Jurkat, Clone E6-1 (cell line): ENCODE measurements at regions not wholly inside any gene's neighbourhood (a gene's known extent, or its start where the extent isn't known, plus 50 kb on each side); places are given as distances from the start of the nearest gene placed in this dataset.

ENCODE experiments used
- DNase-seq: peaks from one replicate; pipeline ENCODE4 v3.0.0-alpha.2; 2011; ENCODE audit warnings: low read depth, low spot score
- H3K4me3 ChIP-seq: 2 replicates; pipeline ENCODE4 v1.5.1; 2011; ENCODE audit warnings: mild to moderate bottlenecking, low read length, control low read depth, moderate library complexity

DNA sequence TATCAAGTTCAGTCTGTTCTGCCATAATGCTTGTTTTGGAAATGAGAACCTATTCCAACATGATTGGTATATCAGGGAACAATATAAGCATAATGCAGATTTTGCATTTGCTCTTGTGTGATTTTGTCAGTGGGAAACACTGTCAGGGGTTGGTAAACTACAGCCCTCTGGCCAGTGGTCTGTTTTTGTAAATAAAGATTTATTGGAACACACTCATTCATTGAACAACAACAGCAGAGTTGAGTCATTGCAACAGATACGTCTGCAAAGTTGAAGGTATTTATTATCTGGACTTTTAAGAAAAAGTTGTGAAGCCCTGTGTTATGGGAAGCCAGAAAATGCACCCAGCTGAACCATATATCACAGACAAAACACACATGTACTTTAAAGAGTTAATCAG, 83.1 kb downstream of the MCFD2 start:
- H3K4me3 ChIP-seq = no peak overlapping the region
- DNase-seq = no peak

- DNase-seq = no peak
- H3K4me3 ChIP-seq = no peak overlapping the region
Observed at GRCh38 chr2:46831869-46832265, 83.7 kb downstream of the MCFD2 start.

- no peak for DNase-seq
- no peak overlapping the region for H3K4me3 ChIP-seq
Observed at GRCh38 chr2:46831051-46831868, 84.3 kb downstream of the MCFD2 start.

DNA sequence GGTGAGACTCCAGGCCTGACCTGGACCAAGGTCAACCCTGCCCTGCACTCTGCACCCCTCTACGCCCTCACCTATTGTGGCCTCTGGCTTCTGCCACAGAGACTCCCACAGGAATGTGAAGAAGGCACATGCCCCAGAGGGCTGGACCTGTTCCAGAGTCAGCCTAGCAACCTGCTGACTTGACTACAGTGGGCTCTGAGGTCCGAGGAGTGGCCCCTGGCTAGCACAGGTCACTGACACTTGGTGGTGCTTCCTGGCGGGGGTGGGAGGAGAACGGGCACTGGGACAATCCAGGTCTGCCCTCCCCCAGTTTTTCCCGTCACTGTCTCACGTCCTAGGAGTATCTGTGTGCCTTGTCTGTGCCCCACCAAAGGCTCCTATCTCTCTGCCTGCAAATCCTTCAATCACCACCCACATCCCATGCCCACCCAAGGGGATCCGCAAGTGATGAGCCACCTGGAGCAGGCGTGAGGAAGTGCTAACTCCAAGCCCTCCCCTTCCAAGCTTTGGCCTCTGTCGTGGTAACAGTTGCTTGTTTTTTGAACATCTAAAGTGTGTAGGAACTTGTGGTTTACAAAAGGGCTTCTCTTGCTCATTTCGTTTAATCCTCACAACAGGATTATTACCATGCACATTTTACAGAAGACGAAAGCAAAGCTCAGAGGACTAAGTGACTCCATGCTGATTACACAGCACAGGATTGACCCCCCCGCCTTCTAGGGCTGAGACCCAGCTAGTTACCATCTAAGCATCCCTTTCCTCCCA, 86.2 kb downstream of the MCFD2 start:
- DNase-seq = peak; percentile 8
- H3K4me3 ChIP-seq = no peak overlapping the region

GRCh38 chr2:46828491-46829230, 86.9 kb downstream of the MCFD2 start:
- no peak for DNase-seq
- no peak overlapping the region for H3K4me3 ChIP-seq

DNA sequence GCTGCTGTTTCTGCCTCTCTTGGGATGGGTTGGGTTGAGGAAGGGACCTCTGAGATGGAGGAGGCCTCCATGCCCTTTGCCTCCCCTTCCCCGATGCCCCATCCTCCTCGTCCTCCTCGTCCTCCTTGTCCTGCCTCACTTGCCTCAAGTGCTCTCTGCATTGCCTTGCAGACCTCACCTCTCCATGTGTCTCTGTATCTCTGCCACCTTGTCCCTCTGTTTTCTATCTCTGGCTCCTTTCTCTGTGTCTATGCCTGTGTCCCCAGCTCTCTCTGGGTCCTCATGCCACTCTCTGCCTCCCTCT, 87.5 kb downstream of the MCFD2 start:
- no peak for DNase-seq

DNA sequence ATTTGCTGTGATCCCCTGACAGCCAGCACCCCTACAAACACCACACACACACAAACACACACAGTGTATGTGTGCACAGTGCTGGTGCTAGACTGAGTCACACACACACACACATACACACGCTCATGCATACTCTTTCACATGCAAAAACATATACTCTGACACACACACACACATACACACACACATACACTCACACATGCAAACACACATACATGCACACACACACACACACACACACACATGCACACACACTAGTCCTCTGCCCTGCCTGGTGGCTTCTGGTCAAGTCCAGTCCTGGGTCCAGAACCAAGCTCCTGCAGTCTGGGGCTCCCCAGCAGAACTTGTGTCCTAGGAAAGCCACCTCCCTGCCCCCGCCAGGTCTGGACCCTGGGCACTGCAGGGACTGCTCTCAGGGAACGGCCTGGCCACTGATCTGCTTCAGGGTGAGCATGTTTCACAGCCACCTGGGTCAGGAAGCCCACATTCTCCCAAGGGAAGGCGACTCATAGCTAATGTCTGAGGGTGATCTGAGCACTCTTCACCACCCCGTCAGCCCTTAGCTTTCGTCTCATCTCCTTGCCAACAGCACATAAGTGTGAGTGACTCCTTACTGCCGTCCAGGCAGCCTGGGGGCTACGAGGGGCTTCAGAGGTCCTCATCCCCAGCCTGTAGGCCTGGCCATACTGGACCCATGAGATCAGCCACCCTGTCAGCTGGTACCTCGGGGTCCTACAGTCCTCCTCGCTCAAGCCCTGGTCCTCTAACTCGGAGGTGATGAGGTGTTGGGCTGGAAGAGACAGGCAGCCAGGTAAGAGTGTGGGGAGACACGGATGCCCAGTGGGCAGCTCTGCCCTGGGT, 88.1 kb downstream of the MCFD2 start:
- no peak overlapping the region for H3K4me3 ChIP-seq
- DNase-seq = no peak

More for the DNA sequence above, 87.5 kb downstream of the MCFD2 start:
- no peak overlapping the region for H3K4me3 ChIP-seq

- no peak for DNase-seq
- no peak overlapping the region for H3K4me3 ChIP-seq
Observed at GRCh38 chr2:46826569-46827245, 88.9 kb downstream of the MCFD2 start.

DNA sequence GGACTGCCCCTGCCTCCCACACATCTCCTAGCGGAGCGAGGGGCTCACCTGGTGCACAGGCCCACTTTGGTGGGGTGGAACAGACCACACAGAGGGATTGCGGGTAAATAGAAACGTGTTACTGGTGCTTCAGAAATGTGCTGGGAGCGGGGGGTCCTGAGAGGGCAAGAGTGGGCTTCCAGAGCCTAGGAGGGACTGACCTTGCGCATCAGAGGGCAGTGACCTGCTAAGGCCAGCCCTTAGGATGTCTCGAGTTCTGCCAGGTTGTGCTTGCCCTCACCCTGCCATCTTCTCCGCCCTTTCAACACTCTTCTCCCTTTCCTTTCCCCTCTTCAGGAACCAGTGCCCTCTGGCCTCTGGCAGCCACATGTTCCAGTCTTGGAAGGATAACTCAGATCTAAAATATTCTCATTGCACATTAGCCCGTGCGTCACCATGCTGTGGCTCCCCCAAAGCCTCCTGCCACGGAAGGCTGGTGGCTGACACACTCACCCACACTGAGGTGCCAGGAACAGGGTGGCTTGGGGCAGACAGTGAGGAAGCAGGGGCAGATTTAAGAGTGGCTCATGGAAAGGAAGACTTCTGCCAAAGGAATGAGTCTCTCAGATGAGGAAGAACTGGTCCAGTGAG, 89.6 kb downstream of the MCFD2 start:
- H3K4me3 ChIP-seq = no peak overlapping the region
- no peak for DNase-seq

GRCh38 chr2:46825231-46825938, 90.2 kb downstream of the MCFD2 start:
- no peak for DNase-seq

GRCh38 chr2:46824611-46825010, 91.0 kb downstream of the MCFD2 start:
- no peak for DNase-seq
- no peak overlapping the region for H3K4me3 ChIP-seq

More at GRCh38 chr2:46825231-46825938, 90.2 kb downstream of the MCFD2 start:
- H3K4me3 ChIP-seq = no peak overlapping the region

DNA sequence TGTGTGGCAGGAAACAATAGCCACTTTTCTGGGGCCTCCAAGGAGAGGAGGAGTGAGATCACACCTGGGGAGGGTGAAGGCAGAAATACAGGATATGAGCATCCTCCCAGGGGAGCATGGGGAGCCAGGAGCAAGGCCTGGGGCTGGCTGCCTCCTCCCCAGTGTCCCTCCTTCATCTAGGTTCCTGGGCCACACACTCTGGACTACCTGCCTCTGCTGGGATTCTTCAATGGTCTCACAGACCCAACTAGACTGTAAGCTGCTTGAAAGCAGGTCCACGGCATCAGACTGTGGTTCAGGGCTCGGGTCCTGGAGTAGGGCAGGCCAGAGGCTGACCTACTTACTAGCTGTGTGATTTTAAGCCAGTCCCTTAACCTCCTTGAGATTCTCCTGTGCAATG, 94.0 kb downstream of the MCFD2 start:
- H3K4me3 ChIP-seq = no peak overlapping the region
- DNase-seq = no peak

- no peak for DNase-seq
- H3K4me3 ChIP-seq = no peak overlapping the region
Observed at GRCh38 chr2:46818819-46819218, 96.8 kb downstream of the MCFD2 start.

DNA sequence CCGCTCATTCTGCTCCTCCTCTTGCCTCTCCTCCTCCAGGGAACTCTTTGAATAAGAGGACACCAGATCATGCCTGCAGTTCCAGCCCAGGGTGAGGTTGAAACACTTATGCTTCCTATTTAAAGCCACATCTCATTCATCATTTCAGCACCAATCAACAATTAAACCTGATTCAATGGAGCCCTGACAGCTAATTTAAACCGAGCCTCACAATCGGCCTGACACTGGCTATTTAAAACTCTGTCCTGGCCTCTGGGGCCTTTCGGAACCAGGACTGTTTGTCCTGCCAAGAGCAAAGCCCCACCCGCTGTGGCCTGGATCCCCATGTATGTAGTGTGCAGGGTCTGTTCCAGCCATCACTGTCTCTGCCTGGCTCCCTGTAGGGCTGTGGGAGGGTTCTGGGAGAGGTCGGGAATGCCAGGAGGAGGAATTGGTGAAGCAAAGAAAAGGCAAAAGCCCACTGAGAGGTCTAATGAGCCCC, 97.4 kb downstream of the MCFD2 start:
- no peak for DNase-seq
- no peak overlapping the region for H3K4me3 ChIP-seq

- H3K4me3 ChIP-seq = no peak overlapping the region
- DNase-seq = no peak
Observed at GRCh38 chr2:46816846-46817726, 98.5 kb downstream of the MCFD2 start.

- no peak overlapping the region for H3K4me3 ChIP-seq
- DNase-seq = no peak
Observed at GRCh38 chr2:46816151-46816845, 99.3 kb downstream of the MCFD2 start.
